Neural cell (in vitro differentiated cells): ENCODE measurements at regions not wholly inside any gene's neighbourhood (a gene's known extent, or its start where the extent isn't known, plus 50 kb on each side); places are given as distances from the start of the nearest gene placed in this dataset.

Experiments used
- H2AFZ ChIP-seq: fragments of 200-600, 300-800 bp; sonication (generic), shearing (Covaris generic); 2 replicates; pipeline ENCODE4 v1.6.0; 2014; ENCODE audit warnings: low read depth, mild to moderate bottlenecking, antibody characterized with exemption, low read length, moderate library complexity
- H3F3A ChIP-seq: fragments of 200-600 bp; shearing (Covaris generic); 2 replicates; pipeline ENCODE4 v1.6.1; 2016; ENCODE audit warnings: mild to moderate bottlenecking, moderate library complexity, mixed read lengths, antibody characterized with exemption, low read length; ENCODE audit not compliant: insufficient read depth, poor library complexity, severe bottlenecking
- H3K27ac ChIP-seq: fragments of 200-600, 300-800 bp; sonication (generic), shearing (Covaris generic); 2 replicates; pipeline ENCODE4 v1.5.1; 2014; ENCODE audit warnings: mild to moderate bottlenecking, low read length, moderate library complexity
- H3K27me3 ChIP-seq: fragments of 300-800, 200-600 bp; sonication (generic), shearing (Covaris generic); 2 replicates; pipeline ENCODE4 v1.6.0; 2014; ENCODE audit warnings: mild to moderate bottlenecking, low read depth, low read length, moderate library complexity; ENCODE audit not compliant: insufficient read depth
- H3K36me3 ChIP-seq: fragments of 300-800, 200-600 bp; sonication (generic), shearing (Covaris generic); 2 replicates; pipeline ENCODE4 v1.5.1; 2014; ENCODE audit warnings: mild to moderate bottlenecking, antibody characterized with exemption, low read length, moderate library complexity; ENCODE audit not compliant: insufficient read depth
- H3K4me2 ChIP-seq: fragments of 300-800, 200-600 bp; sonication (generic), shearing (Covaris generic); 2 replicates; pipeline ENCODE4 v1.6.0; 2014; ENCODE audit warnings: mild to moderate bottlenecking, low read length
- H3K4me3 ChIP-seq: fragments of 300-800, 200-600 bp; sonication (generic), shearing (Covaris generic); 2 replicates; pipeline ENCODE4 v1.5.1; 2014; ENCODE audit warnings: mild to moderate bottlenecking, low read length, moderate library complexity
- H3K79me2 ChIP-seq: fragments of 200-600 bp; shearing (Covaris generic); replicated peaks from 2 replicates; pipeline ENCODE4 v1.6.0; 2014; ENCODE audit warnings: mild to moderate bottlenecking, low read length, moderate library complexity; ENCODE audit not compliant: insufficient read depth
- H3K9ac ChIP-seq: fragments of 300-800, 200-600 bp; sonication (generic), shearing (Covaris generic); 2 replicates; pipeline ENCODE4 v1.6.1; 2016; ENCODE audit warnings: mild to moderate bottlenecking, low read length, mixed read lengths
- H3K9me2 ChIP-seq: fragments of 200-600 bp; shearing (Covaris generic); 2 replicates; pipeline ENCODE4 v1.6.1; 2016; ENCODE audit warnings: mild to moderate bottlenecking, low read length, mixed read lengths; ENCODE audit not compliant: insufficient read depth
- H3K9me3 ChIP-seq: fragments of 200-600, 300-800 bp; sonication (generic), shearing (Covaris generic); 2 replicates; pipeline ENCODE4 v1.6.1; 2016; ENCODE audit warnings: mild to moderate bottlenecking, mixed run types, low read length, moderate library complexity, mixed read lengths
- H4K20me1 ChIP-seq: fragments of 200-600 bp; shearing (Covaris generic); 2 replicates; pipeline ENCODE4 v1.6.1; 2016; ENCODE audit warnings: mild to moderate bottlenecking, mixed run types; ENCODE audit not compliant: insufficient read depth
- CTCF ChIP-seq: fragments of 450-650 bp; IDR thresholded peaks from 2 replicates; pipeline ENCODE4 v1.5.1; 2014; ENCODE audit warnings: antibody characterized with exemption, mild to moderate bottlenecking, moderate library complexity; ENCODE audit not compliant: poor library complexity, severe bottlenecking
- EP300 ChIP-seq: fragments of 450-650 bp; conservative IDR thresholded peaks from 2 replicates; pipeline ENCODE4 v1.6.1; 2014; ENCODE audit warnings: antibody characterized with exemption, mild to moderate bottlenecking, moderate library complexity; ENCODE audit not compliant: poor library complexity, severe bottlenecking
- EZH2 ChIP-seq: fragments of 200-600, 300-800 bp; shearing (Covaris generic), sonication (generic); IDR thresholded peaks from 2 replicates; pipeline ENCODE4 v1.6.1; 2014; ENCODE audit warnings: antibody characterized with exemption, low read length, borderline replicate concordance, mild to moderate bottlenecking; ENCODE audit not compliant: insufficient read depth, poor library complexity, severe bottlenecking
- MXI1 ChIP-seq: fragments of 450-650 bp; conservative IDR thresholded peaks from 2 replicates; pipeline ENCODE4 v1.6.1; 2014; ENCODE audit warnings: antibody characterized with exemption, mild to moderate bottlenecking; ENCODE audit not compliant: poor library complexity, severe bottlenecking
- POLR2AphosphoS5 ChIP-seq: IDR thresholded peaks from 2 replicates; pipeline ENCODE4 v1.6.1; 2012
- RAD21 ChIP-seq: fragments of 450-650 bp; conservative IDR thresholded peaks from 2 replicates; pipeline ENCODE4 v1.6.1; 2014; ENCODE audit warnings: antibody characterized with exemption, mild to moderate bottlenecking, moderate library complexity
- REST ChIP-seq: IDR thresholded peaks from 2 replicates; pipeline ENCODE4 v1.6.1; 2012; ENCODE audit warnings: borderline replicate concordance
- SMC3 ChIP-seq: fragments of 450-650 bp; conservative IDR thresholded peaks from 2 replicates; pipeline ENCODE4 v1.6.1; 2014; ENCODE audit warnings: antibody characterized with exemption, mild to moderate bottlenecking, moderate library complexity; ENCODE audit not compliant: poor library complexity
- TAF1 ChIP-seq: IDR thresholded peaks from 2 replicates; pipeline ENCODE4 v1.6.1; 2012; ENCODE audit warnings: low read depth

- no peaks in the 10 kb centered on the region for H3F3A ChIP-seq
- no peaks in the 10 kb centered on the region for H3K27me3 ChIP-seq
- TF ChIP-seq REST (no peak), SMC3 (no peak), MXI1 (no peak), RAD21 (no peak), TAF1 (no peak), POLR2AphosphoS5 (no peak), EP300 (no peak), CTCF (no peak)
- no peaks in the 10 kb centered on the region for H3K9me3 ChIP-seq
- no peaks in the 10 kb centered on the region for H3K36me3 ChIP-seq
- H3K9ac ChIP-seq = no peak overlapping the region
- H3K4me3 ChIP-seq = no peak overlapping the region
- no peaks in the 10 kb centered on the region for H3K79me2 ChIP-seq
- no peak overlapping the region for H3K27ac ChIP-seq
- H2AFZ ChIP-seq = no peak overlapping the region
- no peaks in the 10 kb centered on the region for H4K20me1 ChIP-seq
- H3K9me2 ChIP-seq = no peaks in the 10 kb centered on the region
- H3K4me2 ChIP-seq = no peak overlapping the region
These were observed 210.6 kb upstream of the ADAMTSL1 start for GRCh38 chr9:18263377-18263776.

- H3K27me3 ChIP-seq = no peaks in the 10 kb centered on the region
- H3K9ac ChIP-seq = no peak overlapping the region
- no peaks in the 10 kb centered on the region for H4K20me1 ChIP-seq
- H3F3A ChIP-seq = no peaks in the 10 kb centered on the region
- TF ChIP-seq TAF1 (no peak), CTCF (no peak), EZH2 (no peak), POLR2AphosphoS5 (no peak), SMC3 (no peak), RAD21 (no peak), MXI1 (no peak), EP300 (no peak), REST (no peak)
- no peak overlapping the region for H3K27ac ChIP-seq
- no peaks in the 10 kb centered on the region for H3K79me2 ChIP-seq
- no peaks in the 10 kb centered on the region for H3K9me2 ChIP-seq
- H3K4me2 ChIP-seq = no peak overlapping the region
- no peak overlapping the region for H2AFZ ChIP-seq
- H3K36me3 ChIP-seq = no peaks in the 10 kb centered on the region
- no peaks in the 10 kb centered on the region for H3K9me3 ChIP-seq
- no peak overlapping the region for H3K4me3 ChIP-seq
These were observed 205.6 kb upstream of the ADAMTSL1 start for GRCh38 chr9:18268381-18268780.
